Right lobe of liver (tissue), 4 donors: ENCODE measurements at regions not wholly inside any gene's neighbourhood (a gene's known extent, or its start where the extent isn't known, plus 50 kb on each side); places are given as distances from the start of the nearest gene placed in this dataset.

ENCODE experiments used
- CTCF ChIP-seq, 4 donors: fragments of 200-600 bp in 3 of 4; fragments of 450-650 bp in 1 of 4; IDR thresholded peaks; one replicate each; pipeline versions ENCODE4 v1.5.1 to v1.8.0; 2016 to 2022; ENCODE audit warnings: antibody characterized with exemption in 4 of 4, mild to moderate bottlenecking in 2 of 4
- POLR2A ChIP-seq: fragments of 450-650 bp; IDR thresholded peaks from one replicate; pipeline ENCODE4 v1.6.1; 2017; ENCODE audit warnings: antibody characterized with exemption, mild to moderate bottlenecking
- donor health status: DM: no; HTN: no; CAD: no.
- donor health status: DM: no; HTN: no; CAD: no.
- donor health status: DM: no; HTN: yes; CAD: no.

- no peak for TF ChIP-seq CTCF (IDR thresholded peaks at IDR 0.05)
- TF ChIP-seq POLR2A, result no peak
These were observed 139.5 kb downstream of the SUCLG1 start for GRCh38 chr2:84319581-84319980.
